ENCODE measurements at regions not wholly inside any gene's neighbourhood (a gene's known extent, or its start where the extent isn't known, plus 50 kb on each side); places are given as distances from the start of the nearest gene placed in this dataset.

DNA sequence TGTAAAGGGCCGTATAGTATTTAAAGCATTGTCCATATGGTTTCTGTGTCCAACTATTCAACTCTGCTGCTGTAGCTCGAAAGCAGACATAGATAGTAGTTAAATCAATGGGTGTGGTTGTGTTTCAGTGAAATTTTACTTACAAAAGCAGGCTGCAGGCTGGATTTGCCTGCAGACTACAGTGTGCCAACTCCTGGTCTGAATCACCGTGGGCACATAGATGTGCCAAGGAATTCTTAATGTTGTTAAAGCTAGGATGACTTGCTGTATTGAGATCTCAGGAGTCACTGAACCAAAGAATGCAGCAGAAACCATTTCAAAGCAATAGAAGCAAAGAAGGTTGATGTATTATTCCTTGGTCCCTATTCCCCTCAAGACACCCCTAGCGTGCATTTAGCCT is 379.0 kb downstream of the STIM2 start:
- DNase-seq (ENCODE audit: low spot score), result no peak
- intact Hi-C loops (cut with DNase I), result no loop called here

DNA sequence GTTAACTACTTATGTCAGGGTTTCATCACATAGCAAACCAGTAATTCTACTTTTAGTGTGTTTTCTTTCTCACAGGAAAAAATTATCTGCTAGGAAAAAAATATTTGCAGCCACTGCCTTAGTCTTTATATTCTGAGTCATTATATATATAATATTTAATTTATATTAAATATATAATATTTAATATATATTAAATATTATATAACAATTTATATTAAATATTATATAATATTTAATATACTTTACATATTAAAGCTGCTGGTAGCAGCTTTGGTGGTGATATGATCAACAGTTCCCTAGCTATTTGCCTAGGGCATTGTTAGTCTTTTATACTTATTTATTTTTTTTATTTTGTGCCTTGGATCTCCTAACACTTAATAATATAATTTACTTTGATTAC is 381.6 kb downstream of the STIM2 start:
- intact Hi-C loops (cut with DNase I), result no loop called here
- DNase-seq (ENCODE audit: low spot score), result no peak

DNA sequence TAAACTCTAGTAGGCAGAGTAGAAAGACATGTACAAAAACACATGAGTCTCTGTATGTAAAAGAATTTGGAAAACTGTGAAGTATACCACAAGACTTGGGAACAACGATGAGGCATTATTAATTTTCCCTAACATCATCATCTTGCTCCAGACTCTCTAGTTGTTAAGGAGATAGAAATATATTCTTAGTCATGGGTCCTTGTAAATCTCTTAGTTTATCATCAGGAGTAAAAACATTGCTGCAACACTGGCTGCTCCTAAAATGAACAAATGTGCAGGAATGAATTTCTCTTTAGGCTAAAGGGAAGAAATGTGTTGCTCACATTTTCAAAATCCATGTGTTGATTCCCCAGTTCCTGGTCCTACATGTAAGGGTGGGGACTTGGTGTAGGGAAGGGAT is 384.6 kb downstream of the STIM2 start:
- intact Hi-C loops (cut with DNase I), result no loop called here
- DNase-seq (ENCODE audit: low spot score), result no peak

DNA sequence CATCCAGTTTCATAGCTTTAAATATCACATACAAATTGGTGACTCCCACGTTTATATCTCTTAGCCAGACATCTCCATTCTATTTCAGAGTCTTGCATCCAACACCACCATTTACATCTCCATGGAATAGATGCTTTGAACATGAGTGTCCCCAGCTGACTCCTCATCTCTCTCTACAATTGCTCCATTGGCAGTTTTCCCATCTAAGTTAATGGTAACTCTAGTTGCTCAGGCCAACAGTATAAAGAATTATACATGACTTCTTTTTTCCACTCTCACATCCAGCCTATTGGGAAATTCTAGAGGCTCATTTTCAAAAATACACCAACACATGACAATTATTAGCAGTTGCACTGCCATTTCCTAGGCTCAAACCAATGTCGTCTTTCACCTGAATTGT is 388.2 kb downstream of the STIM2 start:
- no peak for DNase-seq (ENCODE audit: low spot score)
- intact Hi-C loops (cut with DNase I), result no loop called here

DNA sequence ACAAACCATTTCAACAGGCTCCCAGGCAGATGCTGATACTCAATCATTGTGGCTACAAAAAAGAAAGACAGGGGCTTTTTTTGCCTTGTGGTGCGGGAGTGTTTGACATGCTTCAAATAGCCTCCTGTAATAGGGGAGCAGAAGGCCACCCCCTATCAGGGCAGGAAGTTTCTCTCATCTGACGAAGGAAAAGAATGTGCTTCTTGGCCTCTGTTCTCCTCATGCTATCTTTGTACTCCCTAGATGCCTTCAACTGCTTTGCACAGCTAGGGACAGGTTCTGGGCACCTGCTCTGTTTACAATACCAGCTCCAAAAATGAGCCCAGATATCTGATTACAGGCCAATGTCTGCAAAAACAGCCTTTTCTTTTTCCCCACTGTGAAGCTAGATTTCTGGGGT is 391.1 kb downstream of the STIM2 start:
- intact Hi-C loops (cut with DNase I), result no loop called here
- no peak for DNase-seq (ENCODE audit: low spot score)

DNA sequence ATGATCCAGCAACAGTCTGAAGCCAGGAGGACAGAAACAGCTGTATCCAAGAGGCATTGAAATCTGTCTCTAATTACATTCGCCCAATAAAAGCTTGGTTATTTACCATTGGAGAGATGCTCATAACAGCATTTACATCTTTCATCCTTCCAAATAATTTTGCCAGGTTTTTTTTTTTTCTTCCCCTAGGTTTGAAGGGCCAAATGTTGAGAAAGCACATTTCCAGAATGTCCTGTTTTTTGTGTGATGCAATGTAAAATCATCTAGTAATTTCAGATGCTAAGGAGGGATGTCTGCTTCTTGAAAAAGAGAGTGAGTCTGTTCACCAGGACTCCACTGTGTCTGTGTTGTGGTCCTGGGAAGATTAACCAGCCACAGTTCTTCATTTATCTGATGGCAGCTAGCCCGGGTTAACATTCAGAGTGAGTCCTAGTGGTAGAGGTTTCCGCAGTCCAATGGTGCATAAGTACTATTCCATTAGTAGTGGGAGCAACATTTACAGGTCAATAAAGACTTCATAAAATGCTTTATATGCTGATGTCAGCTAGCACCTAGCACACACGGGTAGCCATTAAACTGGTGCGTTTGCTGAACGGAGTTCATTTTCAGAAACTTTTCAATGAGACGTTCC is 406.8 kb downstream of the STIM2 start:
- DNase-seq (ENCODE audit: low spot score), result no peak
- intact Hi-C loops (cut with DNase I), result no loop called here

DNA sequence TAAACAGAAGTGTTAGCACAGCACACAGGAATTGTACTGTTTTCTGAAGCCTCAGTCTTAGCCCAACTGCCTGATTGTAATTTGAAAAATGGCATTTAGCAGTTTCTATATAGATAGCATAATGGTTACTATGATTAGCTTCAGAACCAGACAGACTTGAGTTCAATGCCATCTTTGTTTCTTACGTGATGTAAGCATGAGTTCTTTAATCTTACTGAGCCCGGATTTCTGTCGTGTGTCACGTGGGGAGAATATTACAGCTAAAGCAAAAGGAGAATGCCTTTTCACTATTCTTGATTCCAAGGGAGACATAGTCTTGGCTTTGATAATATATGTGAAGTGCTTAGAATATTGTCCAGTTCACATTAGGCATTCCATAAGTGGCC is 407.3 kb downstream of the STIM2 start:
- intact Hi-C loops (cut with DNase I), result no loop called here

DNA sequence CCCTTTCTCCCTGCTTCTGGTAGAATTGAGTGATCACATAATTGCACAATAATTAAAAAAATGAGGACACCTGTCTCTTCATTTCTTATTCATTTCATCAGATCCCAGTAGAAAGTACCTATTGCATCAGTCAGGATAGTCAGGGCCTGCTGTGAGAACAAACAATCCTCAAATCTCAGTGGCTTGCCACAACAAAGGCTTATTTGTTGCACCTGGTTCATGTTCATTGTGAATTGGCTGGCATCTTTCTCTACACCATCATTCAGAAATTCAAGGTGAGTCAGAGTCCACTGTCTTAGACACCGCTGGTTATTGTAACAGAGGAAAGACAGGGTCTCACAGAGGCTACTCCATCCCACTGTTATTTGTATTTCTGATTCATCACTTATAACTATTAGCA is 409.8 kb downstream of the STIM2 start:
- DNase-seq (ENCODE audit: low spot score), result no peak
- intact Hi-C loops (cut with DNase I), result no loop called here

More for the DNA sequence above, 407.3 kb downstream of the STIM2 start:
- DNase-seq (ENCODE audit: low spot score), result no peak

DNA sequence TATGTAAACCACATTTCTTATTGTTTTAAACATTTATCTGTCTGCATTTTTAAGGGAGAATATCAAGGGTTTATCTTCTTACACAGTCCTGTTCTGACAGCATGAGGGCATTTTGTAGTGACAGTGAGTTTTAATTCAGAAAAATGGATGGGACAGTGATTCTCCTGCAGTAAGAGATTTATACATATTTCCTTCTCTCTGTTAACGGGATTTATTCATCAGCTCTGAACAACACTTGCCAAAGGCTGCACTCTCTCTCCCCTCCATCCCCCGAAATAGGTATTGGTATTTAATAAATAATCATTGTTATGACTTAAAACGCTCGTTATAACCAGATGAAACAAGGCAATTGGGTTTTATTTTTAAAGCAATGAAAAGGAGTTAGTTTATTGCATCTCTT is 410.9 kb downstream of the STIM2 start:
- intact Hi-C loops (cut with DNase I), result no loop called here

DNA sequence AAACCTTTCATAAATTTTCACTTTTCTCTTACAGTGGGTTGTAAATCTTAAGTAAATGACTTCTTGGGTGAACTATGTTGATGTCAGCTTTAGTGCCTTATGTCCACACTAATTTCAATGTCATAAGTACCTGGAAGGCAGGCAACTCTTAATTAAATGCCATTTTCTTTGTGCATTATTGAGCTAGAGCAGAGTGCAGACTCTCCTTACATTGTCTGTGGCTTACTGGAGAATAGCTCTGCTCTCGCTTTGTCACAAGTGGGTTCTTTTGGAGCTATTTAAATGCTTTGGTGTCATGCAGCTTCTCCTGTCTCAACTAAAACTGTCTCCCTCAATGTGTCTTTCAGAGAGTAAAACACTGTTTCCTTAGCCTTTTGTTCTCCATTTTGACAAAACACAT is 411.6 kb downstream of the STIM2 start:
- intact Hi-C loops (cut with DNase I), result no loop called here
- DNase-seq (ENCODE audit: low spot score), result no peak

More for the DNA sequence above, 410.9 kb downstream of the STIM2 start:
- no peak for DNase-seq (ENCODE audit: low spot score)

DNA sequence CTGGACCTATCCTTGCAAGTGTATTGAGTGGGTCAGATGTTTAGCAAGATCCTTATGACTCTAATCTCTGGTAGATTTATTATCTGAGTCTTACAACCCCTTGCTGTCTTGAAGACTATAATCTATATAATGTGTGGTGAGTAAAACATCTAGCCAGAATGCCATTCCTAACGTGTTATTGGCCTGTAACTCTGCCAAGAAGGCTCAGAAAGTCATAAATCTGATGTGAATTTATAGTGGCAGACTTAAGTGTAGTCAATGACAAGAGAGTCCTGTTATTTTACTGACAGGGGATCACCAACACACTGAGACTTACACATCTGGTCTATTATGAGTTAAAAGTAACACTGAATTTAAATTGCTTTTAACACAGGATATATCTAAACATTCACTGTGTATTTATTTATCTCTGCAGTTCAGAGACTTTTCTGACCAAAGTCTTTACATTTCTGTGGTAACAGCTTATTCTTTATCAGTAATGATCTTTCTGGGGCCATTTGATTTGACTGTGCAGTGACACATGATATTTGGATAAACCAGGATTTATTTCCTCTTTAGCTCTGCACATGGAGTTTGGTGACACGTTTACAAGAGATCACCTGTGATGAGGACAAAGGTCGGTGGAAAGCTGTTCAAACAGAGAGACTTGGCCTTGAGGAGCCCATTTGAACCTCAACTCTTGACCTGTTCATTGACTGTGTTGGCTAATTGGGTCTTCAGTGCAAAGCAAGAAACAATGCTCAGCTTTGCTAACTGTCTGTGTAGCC is 415.8 kb downstream of the STIM2 start:
- no peak for DNase-seq (ENCODE audit: low spot score)
- intact Hi-C loops (cut with DNase I), result no loop called here

DNA sequence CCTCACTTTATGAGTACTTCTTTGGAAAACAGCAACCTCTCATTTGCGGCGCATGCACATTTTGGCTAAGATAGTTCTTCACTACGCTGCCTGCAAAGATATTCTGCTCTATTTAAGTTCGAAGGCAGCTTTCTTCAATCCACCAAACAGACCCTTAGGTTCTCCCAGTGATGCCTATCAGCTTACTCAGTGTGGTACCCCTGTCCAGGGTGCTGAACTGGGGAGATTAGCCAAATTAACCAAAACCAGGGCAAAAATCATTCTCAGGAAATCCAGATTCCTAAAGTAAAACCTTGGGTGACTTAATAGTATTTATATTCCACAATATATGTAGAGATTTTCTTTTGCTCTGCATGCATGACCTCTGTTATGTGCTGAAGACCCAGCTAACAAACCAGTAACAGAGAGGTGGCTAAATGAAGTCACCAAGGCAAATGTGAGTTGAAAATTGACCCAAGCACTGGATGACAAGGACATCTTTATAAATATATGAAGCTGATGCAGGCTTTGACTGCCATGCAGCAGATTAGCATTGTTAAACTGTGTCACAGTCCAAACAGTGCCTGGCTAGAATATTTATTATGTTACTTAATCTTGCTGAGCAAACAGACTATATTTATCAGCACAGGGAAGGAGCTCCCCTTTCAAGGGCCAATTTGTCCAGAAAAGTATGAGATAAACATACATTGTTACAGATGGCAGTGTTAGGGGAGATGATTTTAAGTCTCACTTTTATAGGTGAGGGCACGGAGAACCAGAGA is 418.2 kb downstream of the STIM2 start:
- intact Hi-C loops (cut with DNase I), result no loop called here
- no peak for DNase-seq (ENCODE audit: low spot score)

DNA sequence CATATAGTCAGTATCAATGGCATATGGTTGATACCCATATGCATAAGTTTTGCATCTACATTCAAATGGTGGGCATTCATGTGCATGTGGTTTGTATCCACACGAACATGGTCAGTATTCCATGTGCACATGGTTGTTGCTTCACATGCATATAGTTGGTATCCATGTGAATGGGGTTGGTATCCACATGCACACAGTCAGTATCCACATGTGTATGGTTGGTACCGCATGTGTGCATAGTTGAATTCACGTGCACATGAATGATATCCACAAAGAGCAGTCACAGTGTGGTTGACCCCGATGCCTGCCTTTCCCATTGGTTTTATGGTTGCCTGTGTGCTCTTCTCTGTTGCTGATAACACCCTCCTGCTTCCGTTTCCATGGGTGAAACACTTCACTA is 427.9 kb downstream of the STIM2 start:
- intact Hi-C loops (cut with DNase I), result no loop called here
- DNase-seq (ENCODE audit: low spot score), result no peak

DNA sequence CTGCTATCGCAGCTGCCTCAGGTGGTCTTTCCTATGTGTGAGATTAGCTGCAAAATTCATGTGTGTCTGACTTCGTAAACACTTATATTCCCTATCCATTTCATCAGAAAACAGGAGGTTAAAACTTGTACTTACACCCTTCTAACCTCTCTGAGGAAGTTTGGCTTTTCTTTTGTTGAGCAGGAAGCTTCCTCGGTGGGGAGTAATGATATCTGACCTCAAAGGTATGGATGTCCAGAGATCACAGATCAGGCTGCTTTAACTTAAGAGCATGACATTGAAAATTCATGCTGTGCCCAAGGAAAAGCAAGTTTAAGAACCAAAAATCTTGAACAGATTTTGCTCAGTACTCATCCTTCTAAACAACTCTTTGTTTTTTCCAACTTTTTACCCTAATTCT is 429.1 kb downstream of the STIM2 start:
- intact Hi-C loops (cut with DNase I), result no loop called here
- no peak for DNase-seq (ENCODE audit: low spot score)

DNA sequence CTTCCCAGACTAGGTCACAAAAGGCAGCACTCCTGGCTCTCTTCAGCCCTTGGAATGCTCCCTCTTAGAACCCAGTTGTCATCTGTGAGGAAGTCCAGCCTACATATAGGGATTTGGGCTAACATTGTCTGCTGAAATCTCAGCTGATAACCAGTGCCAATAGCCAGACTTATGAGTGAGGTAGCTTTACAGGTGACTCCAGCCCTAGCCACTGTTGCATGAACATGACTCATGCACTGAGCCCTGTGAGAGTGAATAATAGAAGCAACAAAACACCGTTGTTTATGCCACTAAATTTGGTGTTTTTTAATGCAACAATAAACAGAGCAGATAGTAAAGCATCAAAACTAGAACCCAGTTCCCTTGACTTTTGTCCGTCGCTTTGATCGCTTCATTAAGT is 433.2 kb downstream of the STIM2 start:
- intact Hi-C loops (cut with DNase I), result no loop called here
- no peak for DNase-seq (ENCODE audit: low spot score)

DNA sequence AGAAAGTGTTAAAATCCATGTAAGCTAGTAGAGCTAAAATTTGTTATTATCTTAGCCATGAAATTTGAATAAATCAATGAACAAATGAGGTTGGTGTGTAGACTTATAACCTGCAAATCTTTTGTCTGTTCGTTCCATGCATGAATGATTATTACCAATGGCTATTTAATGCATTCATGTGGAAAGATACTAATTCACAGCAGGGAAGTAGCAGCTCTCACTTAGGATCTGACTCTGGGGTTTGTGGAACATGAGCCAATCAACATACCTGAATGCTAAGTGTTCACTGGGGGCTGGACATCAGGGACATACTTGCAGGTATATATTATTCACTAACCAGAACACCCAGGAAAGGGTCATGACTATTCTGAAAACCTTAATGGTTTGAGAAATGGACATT is 444.1 kb downstream of the STIM2 start:
- intact Hi-C loops (cut with DNase I), result no loop called here
- DNase-seq (ENCODE audit: low spot score), result no peak

DNA sequence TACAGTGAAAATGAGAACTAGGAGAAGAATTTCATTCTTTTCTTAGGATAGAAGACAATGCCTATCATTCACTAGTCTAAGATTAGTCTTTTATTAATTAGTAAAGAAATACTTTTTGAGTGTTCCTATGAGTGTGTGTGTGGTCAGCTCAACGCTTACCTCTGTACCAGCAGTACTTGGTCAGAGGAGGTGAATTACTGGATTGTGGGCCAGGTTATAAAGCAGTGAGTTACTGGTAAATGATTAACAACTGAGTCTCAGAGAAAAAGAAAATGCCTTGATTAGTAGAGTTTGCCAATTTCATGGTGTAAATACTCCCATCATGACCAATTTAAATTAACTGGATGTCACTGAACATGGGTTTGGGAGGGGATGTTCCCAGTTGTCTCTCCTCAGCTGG is 444.6 kb downstream of the STIM2 start:
- DNase-seq (ENCODE audit: low spot score), result no peak
- intact Hi-C loops (cut with DNase I), result no loop called here

DNA sequence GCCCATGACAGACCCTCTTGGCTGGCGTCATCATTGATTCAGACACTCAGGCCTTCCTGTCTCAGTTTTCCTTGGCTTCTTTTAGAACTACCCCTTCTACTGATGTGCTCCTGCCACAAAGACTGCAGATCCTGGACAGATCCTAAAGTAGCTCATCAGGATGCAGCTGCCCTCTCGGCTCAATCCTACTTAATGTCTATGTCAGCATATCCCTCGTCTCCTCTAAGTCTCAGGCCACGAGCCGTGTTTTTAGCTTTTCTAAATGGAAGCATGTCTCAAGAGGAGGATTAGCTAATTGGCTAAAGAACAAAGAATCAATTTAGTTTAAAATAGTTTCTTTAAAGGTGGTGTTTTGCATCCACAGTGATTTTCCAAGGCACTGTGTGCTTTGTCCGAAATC is 447.7 kb downstream of the STIM2 start:
- no peak for DNase-seq (ENCODE audit: low spot score)
- intact Hi-C loops (cut with DNase I), result no loop called here

DNA sequence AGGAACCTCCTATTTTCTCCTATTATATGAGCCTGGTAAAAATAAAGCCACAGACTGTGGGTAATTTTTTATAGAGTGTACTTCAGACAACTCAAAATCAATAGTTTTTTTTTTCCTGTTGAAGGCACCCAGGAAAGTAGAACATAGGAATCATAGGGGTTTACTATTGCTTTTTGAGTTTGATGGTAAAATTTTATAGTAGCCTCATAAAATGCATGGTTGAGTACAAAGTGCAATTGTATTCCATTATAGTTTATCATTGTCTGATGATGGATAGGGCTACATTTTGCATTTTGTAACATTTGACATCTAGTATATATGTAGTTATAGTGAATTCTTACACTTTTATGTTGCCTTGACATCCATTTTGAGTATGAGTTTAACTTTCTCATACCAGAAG is 455.0 kb downstream of the STIM2 start:
- DNase-seq (ENCODE audit: low spot score), result no peak
- intact Hi-C loops (cut with DNase I), result no loop called here

DNA sequence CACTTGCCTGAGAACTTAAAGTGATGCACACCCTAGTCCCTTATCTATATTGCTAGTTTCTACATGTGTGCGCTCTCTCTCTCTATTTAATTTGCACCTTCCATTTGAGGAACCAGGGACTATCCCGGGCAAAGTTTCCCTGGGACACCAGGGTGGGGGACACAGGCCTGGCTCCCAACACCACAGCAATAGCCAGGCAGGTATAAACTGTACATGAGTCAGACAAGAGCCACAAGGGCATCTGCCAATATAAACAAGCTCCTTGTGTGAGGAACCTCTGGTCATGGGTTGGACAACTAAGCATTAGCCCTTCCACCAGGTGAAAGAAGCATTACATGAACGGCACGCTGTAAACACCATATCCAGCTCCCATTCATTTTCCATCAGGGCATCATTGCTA is 455.5 kb downstream of the STIM2 start:
- intact Hi-C loops (cut with DNase I), result no loop called here
- DNase-seq (ENCODE audit: low spot score), result no peak

DNA sequence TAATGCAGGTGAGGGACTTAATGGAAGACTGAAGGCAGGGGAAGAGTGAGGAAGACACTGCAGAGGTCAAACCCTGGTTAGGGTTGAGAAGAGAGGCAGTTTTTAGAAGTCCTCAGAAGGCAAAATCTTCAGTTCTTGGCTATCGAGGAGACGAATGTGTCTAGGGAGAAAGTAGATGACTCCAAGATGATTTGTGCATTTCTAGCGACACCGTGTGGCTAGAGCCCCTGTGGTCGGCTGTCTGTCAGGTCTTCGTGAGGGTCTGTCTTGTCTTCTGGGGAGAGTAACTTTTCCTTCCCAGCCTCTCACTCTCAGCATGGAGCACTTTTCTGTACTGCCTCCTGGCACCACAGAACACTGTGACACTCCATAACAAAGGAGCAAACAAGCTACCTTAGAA is 458.1 kb downstream of the STIM2 start:
- intact Hi-C loops (cut with DNase I), result no loop called here
- DNase-seq (ENCODE audit: low spot score), result no peak
